Mesodermal cell (in vitro differentiated cells): ENCODE measurements at regions not wholly inside any gene's neighbourhood (a gene's known extent, or its start where the extent isn't known, plus 50 kb on each side); places are given as distances from the start of the nearest gene placed in this dataset.

Experiments
- H3K27ac ChIP-seq: 2 replicates; pipeline ENCODE4 v1.7.0; 2013; ENCODE audit warnings: mild to moderate bottlenecking, low read depth, low read length, moderate library complexity; ENCODE audit not compliant: severe bottlenecking
- H3K36me3 ChIP-seq: 2 replicates; pipeline ENCODE4 v1.7.1; 2013; ENCODE audit warnings: mild to moderate bottlenecking, low read length, moderate library complexity; ENCODE audit not compliant: control insufficient read depth, insufficient read depth
- H3K4me1 ChIP-seq: one replicate; pipeline ENCODE4 v1.7.1; 2013; ENCODE audit warnings: mild to moderate bottlenecking, low read length; ENCODE audit not compliant: insufficient read depth, control insufficient read depth, poor library complexity, severe bottlenecking
- H3K4me3 ChIP-seq: 2 replicates; pipeline ENCODE4 v1.7.0; 2013; ENCODE audit warnings: low read length, control low read depth, mild to moderate bottlenecking; ENCODE audit not compliant: insufficient read depth, poor library complexity, severe bottlenecking; ENCODE audit errors: extremely low read depth
- H3K9me3 ChIP-seq: 2 replicates; pipeline ENCODE4 v1.7.1; 2013; ENCODE audit warnings: mild to moderate bottlenecking, low read length, moderate library complexity; ENCODE audit not compliant: control insufficient read depth
- WGBS, 2 experiments: methylation state at CpG; one replicate each; pipeline ENCODE4 v1.1.5; 2013; ENCODE audit warnings: missing lambda C conversion rate in 2 of 2; ENCODE audit not compliant: insufficient coverage in 2 of 2; 5-methylcytosine and 5-hydroxymethylcytosine counted together

DNA sequence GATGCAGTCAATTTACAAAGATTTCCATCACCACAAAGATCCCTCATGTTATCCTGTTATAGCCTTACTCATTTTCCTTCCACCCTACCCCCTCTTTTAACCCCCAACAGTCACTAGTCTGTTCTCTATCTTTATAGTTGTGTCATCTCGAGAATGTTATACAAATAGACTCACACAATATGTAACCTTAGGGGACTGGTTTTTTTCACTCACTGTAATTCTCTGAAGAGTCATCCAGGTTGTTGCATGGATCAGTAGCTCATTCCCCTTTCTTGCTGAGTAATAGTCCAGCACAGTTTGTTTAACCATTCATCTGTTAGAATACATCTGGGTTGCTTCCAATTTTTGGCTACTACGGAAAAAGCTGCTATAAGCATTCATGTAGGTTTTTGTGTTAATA lies 121.1 kb upstream of the PDE1C start:
- H3K27ac ChIP-seq = no peak overlapping the region
- 88% methylated on average over 2 of the region's 2 CpGs; no CpG with 5 or more reads in 1 of the 2 experiments for WGBS, 2 experiments
- no peaks in the 10 kb centered on the region for H3K36me3 ChIP-seq
- H3K9me3 ChIP-seq = no peaks in the 10 kb centered on the region
- H3K4me1 ChIP-seq = no peaks in the 10 kb centered on the region
- H3K4me3 ChIP-seq = no peak overlapping the region

DNA sequence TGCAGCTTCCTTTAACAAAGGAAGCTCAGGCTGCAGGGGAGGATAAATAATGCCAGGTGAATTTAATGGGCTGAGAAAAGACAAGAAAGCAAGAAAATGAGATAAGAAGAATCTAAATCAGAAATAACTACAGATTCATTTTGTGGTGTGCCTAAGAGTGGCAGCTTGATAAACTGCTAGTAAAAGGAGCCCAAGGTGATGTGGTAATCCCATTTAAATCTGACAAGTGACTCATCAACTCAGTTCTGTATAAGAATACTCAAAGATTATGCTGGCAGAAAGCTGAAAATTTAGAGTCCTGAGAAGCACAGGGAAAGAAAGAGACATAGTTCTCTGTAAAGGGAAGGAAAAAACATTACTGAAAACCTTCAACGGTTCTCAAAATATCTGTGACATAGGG lies 109.4 kb upstream of the PDE1C start:
- no CpG with 5 or more reads among the region's 1 CpG for whole genome bisulfite sequencing, 2 experiments
- no peaks in the 10 kb centered on the region for H3K36me3 ChIP-seq
- H3K4me3 ChIP-seq = no peak overlapping the region
- H3K4me1 ChIP-seq = no peaks in the 10 kb centered on the region
- no peak overlapping the region for H3K27ac ChIP-seq
- no peaks in the 10 kb centered on the region for H3K9me3 ChIP-seq

DNA sequence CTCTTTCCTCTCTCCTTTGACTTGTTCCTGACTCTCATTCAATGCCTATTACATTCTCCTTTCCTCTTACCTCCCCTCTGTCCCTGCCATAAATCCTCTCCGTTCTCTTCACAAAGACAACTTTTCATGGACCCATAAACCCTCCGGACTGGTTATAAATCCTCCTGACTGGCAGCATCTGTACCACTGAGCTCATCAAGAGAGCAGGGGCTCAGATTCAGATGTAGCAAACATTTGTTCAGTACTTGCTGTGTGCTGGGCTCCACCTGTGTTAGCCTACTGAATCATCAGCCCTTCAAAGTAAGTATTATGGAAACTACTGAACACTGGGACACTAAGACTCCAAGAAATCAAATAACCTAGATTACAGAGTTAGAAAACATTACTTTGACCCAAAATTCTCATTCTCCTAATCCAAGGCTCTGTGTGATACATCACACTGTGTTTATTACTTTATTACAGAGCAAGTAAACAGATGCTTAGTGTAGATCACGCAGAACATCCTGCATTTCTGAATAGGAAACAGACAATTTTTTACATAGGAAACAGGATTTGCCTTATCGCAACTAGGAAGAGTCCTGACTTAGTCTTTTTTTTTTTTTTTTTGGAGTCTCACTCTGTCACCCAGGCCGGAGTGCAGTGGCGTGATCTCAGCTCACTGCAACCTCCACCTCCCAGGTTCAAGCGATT lies 108.6 kb upstream of the PDE1C start:
- Histone ChIP-seq H3K4me3 (no peak overlapping the region), H3K4me1 (no peaks in the 10 kb centered on the region), H3K36me3 (no peaks in the 10 kb centered on the region), H3K27ac (no peak overlapping the region), H3K9me3 (no peaks in the 10 kb centered on the region)
- 83 to 98% methylated on average over 5 to 6 of the region's 7 CpGs for WGBS, 2 experiments

DNA sequence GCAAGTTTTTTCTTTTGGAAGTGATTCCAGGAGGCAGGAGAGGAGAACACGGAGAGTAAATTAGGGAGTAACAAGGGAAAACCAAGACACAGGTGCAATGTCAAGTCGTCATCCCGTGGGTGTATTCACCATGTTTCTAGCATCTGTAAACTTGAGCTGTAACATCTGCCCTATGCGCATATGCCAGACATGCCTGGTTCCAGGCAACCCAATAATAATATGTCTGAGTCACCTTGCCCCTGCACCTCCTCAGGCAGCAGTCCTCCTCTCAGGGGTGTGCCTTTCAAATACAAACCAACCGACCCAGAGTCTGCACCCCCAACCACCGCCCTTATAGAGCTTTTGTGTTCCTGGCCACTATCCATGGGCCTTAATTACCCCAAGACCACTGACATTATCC lies 107.0 kb upstream of the PDE1C start:
- Histone ChIP-seq H3K36me3 (no peaks in the 10 kb centered on the region), H3K4me3 (no peak overlapping the region), H3K27ac (no peak overlapping the region), H3K4me1 (no peaks in the 10 kb centered on the region), H3K9me3 (no peaks in the 10 kb centered on the region)
- 88 to 91% methylated on average over 3 to 5 of the region's 6 CpGs for WGBS, 2 experiments

DNA sequence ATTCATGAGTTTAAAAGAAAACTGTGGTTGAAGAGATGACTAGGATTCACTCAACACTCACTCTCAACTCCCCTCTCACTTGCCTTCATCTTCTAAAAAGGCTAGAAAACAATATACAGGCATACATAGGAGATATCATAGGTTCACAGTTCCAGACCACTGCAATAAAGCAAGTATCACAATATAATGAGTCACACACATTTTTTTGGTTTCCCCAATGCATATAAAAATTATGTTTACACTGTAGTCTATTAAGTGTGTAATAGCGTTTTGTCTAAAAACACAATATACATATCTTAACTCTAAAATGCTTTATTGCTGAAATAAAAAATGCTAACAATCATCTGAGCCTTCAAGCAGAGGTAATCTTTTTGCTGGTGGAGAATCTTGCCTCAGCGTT lies 104.9 kb upstream of the PDE1C start:
- WGBS, 2 experiments = no CpG with 5 or more reads among the region's 2 CpGs
- H3K36me3 ChIP-seq = no peaks in the 10 kb centered on the region
- no peaks in the 10 kb centered on the region for H3K9me3 ChIP-seq
- no peaks in the 10 kb centered on the region for H3K4me1 ChIP-seq
- no peak overlapping the region for H3K27ac ChIP-seq
- no peak overlapping the region for H3K4me3 ChIP-seq

DNA sequence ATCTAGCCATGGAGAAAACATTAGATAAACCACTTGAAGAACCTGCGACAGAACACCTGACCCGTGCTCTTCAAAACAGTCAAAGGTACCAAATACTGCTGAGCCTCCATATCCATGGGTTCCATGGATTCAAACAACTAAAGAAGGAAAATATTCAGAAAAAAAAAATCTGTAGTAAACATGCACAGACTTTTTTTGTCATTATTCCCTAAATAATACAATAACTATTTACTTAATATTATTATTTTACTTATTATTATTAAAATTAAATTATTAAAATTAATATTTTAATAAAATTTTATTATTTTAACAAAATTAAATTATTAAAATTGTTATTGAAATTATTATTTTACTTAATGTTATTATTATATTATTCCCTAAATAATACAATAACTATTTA lies 101.0 kb upstream of the PDE1C start:
- Histone ChIP-seq H3K9me3 (no peaks in the 10 kb centered on the region), H3K36me3 (no peaks in the 10 kb centered on the region), H3K27ac (no peak overlapping the region), H3K4me3 (no peak overlapping the region), H3K4me1 (no peaks in the 10 kb centered on the region)
- WGBS, 2 experiments = no CpG with 5 or more reads among the region's 2 CpGs

DNA sequence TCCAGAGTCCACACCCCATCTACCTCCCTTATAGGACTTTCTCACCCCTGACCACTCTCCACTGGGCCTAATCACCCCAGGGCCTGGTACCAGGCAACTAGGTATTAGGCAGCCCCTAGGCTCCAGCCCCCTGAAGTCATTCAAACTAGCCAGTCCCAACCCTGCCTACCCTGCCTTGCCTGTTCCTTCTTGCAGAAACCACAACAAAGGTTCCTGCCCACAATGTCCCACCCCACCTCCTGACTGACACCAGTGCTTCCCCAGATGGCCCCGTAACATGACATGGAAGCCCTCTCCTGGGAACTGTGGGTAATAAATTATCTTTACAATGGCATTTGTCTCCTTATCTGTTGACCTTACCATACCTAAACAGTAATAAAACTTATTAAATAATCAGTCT lies 100.6 kb upstream of the PDE1C start:
- Histone ChIP-seq H3K9me3 (no peaks in the 10 kb centered on the region), H3K27ac (no peak overlapping the region), H3K36me3 (no peaks in the 10 kb centered on the region), H3K4me1 (no peaks in the 10 kb centered on the region), H3K4me3 (no peak overlapping the region)
- WGBS, 2 experiments = no CpG with 5 or more reads among the region's 1 CpG

DNA sequence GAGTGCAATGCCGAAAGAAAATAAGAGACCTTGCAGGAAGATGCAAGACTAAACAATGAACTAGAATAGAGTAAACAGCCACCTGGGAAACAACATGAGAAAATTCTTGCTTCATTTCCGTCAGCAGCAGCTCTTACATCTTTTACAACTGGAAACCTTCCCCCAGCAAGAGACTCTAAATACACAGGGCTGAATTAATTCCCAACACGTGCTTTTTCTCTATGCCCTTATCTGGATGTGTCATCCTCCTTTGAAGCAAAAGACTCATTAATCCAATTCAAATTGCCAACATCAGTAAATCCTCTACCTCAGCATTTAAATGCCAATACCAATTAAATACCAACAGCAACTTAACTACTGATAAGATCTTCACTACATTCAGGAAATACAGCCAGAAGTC lies 99.0 kb upstream of the PDE1C start:
- no peaks in the 10 kb centered on the region for H3K4me1 ChIP-seq
- no peak overlapping the region for H3K4me3 ChIP-seq
- no peaks in the 10 kb centered on the region for H3K36me3 ChIP-seq
- WGBS, 2 experiments = 68 to 79% methylated on average over 2 to 3 of the region's 3 CpGs
- H3K9me3 ChIP-seq = no peaks in the 10 kb centered on the region
- no peak overlapping the region for H3K27ac ChIP-seq

DNA sequence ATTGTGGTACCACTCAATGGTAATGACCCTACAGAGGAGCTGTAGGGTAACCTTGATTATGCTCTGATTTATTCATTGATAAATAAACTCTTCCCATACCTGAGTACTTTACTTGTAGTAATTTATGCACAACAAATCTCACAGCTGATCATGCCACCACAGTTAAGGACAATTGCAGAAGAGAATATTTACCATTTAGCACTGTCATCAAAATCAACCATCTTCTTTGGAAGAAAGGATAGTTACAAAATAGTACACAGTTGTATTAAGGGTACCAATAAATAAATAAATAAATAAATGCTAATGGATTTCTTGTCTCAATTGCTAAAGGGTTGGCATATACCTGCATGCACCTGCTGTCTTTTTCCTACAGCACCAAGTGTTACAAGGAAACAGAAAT lies 97.6 kb upstream of the PDE1C start:
- no peak overlapping the region for H3K27ac ChIP-seq
- H3K4me1 ChIP-seq = peaks cover 9% of the 10 kb centered on the region
- no peaks in the 10 kb centered on the region for H3K9me3 ChIP-seq
- H3K4me3 ChIP-seq = no peak overlapping the region
- H3K36me3 ChIP-seq = no peaks in the 10 kb centered on the region

DNA sequence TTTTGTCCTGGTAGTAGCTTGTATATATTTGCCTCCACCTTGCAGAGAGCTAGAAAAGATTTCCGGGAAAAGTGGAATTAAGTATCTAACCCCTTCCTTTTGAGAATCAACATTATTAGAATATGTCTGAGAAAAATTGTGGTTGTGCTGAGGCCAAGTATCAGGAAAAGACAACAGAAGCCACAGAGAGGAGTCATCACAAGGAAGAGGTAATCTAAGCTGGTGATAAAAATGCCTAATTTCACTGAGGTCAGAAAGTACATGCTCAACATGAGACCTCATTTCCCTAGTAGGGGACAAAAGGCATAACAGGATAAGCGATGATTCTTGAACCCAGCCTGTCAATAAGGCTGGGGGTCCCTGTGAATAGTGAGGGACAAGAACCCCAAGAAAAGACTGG lies 97.0 kb upstream of the PDE1C start:
- no peak overlapping the region for H3K4me3 ChIP-seq
- WGBS, 2 experiments = 100% methylated on average over 1 of the region's 2 CpGs; no CpG with 5 or more reads in 1 of the 2 experiments
- peaks cover 5% of the 10 kb centered on the region for H3K9me3 ChIP-seq
- peaks cover 13% of the 10 kb centered on the region for H3K4me1 ChIP-seq
- no peak overlapping the region for H3K27ac ChIP-seq
- H3K36me3 ChIP-seq = no peaks in the 10 kb centered on the region

DNA sequence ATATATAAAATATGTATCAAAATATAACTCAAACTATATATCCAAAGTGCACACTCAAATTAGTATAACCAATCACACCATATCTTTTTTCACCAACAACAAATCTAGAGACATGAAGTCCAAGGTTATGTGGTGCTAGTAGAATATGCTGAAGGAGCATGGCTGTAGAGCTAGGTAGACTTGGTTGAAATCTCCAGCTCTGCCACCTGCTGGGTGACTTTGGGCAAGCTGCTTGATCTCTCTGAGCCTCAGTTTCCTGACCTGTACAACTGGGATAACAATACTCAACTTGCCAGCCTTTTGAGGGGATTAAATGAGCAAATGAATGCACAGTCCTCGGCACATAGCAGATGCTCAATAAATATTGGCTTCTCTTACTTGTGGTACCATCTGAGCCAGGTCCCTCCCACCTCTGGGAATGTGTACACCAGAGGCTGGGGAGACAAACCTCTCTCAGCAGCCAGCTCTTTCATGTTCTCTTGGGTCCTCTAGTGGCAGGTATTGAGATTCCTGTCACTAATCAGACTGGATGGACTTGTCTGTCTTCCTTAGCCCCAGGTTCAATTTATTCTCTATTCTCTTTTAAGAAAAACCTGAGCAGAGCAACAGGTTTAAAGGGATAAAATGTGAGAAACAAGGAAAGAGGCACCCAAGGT lies 94.3 kb upstream of the PDE1C start:
- no peaks in the 10 kb centered on the region for H3K36me3 ChIP-seq
- peaks cover 28% of the 10 kb centered on the region for H3K4me1 ChIP-seq
- 80 to 100% methylated on average over 1 of the region's 1 CpG for WGBS, 2 experiments
- H3K9me3 ChIP-seq = peaks cover 6% of the 10 kb centered on the region
- no peak overlapping the region for H3K4me3 ChIP-seq
- H3K27ac ChIP-seq = no peak overlapping the region
